GM12873 (cell line): ENCODE measurements at regions not wholly inside any gene's neighbourhood (a gene's known extent, or its start where the extent isn't known, plus 50 kb on each side); places are given as distances from the start of the nearest gene placed in this dataset.

Source experiments
- CTCF ChIP-seq: IDR thresholded peaks from 2 replicates; pipeline ENCODE4 v1.5.1; 2012; ENCODE audit warnings: low read depth, mild to moderate bottlenecking, moderate library complexity, low read length, control low read depth; ENCODE audit not compliant: insufficient read depth; ENCODE audit errors: missing control alignments

- TF ChIP-seq CTCF, result no peak
Observed at GRCh38 chr6:81382852-81383251, 369.6 kb downstream of the TENT5A start.

DNA sequence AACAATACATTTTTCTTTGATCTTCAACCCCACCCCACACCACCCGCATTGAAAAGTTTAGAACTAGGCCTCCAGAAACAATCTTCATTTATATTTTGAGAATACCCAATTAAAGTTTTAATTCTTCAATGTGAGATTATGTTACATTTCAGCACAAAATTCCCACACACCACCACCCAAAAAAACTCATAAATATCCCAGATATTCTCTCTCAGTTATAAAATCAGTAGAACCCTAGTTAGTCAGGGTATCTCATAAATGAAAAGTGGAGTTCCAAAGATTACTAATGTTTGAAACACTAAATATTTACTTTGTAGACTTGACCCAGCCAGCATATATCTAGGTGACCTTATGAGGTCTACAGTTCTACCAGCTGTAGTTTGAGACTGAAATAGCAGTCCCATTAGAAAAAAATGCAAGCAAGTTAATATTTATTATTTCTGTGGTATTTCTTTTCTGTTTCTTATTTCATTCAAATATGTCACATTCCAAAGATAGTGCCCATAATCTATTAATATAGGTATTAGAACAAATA is 371.0 kb downstream of the TENT5A start:
- no peak for TF ChIP-seq CTCF

- TF ChIP-seq CTCF, result no peak
Observed at GRCh38 chr6:81380718-81381338, 371.7 kb downstream of the TENT5A start.

DNA sequence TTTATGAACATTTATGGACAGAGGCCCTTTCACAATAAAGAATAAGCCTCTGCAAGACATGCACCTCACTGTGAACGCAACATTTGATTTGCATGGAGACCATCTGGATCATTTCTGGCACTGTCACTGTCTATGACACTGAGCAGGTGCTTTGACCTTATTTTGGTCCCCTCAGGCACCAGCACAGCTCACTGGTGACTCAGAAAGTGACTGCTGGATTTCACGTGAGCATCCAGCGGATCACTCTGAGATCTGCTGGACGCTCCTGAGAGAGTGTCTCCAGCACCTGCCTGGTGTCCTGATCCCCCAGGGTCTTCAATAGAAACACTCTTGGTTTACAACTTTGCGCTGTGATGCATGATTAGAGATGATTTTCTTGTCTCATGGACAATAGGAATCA is 375.7 kb downstream of the TENT5A start:
- TF ChIP-seq CTCF, result no peak

GRCh38 chr6:81373414-81373813 is 379.1 kb downstream of the TENT5A start:
- no peak for TF ChIP-seq CTCF

GRCh38 chr6:81371930-81372329 is 380.6 kb downstream of the TENT5A start:
- no peak for TF ChIP-seq CTCF

DNA sequence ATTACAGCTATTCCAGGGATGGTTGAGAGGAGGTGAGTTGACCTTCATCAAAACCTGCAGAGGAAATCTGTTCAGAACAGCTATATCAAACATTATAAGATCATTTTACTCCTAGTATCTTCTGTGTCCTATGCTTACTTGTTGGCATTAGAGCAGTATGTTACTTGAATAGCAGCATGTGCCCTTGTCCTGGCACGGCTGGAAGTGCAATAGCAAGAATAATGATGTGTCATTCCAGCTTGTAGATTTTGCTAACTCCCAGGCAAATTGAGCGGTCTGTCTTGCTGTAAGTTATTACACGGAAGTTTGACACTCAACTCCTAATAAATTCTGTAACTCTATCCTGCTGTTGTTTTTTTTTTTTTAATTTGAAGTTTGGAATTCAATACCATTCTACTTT is 385.5 kb downstream of the TENT5A start:
- TF ChIP-seq CTCF, result no peak
